ENCODE measurements at regions not wholly inside any gene's neighbourhood (a gene's known extent, or its start where the extent isn't known, plus 50 kb on each side); places are given as distances from the start of the nearest gene placed in this dataset.

- no peak for DNase-seq (ENCODE audit: low spot score)
Measured at GRCh38 chr14:96617635-96618034, 115.5 kb downstream of the PAPOLA start.

GRCh38 chr14:96622926-96623325, 120.7 kb downstream of the PAPOLA start:
- DNase-seq (ENCODE audit: low spot score): no peak

GRCh38 chr14:96623676-96624484, 121.7 kb downstream of the PAPOLA start:
- peak; percentile 34 for DNase-seq (ENCODE audit: low spot score)

GRCh38 chr14:96624661-96625425, 122.7 kb downstream of the PAPOLA start:
- peak; percentile 42 for DNase-seq (ENCODE audit: low spot score)

- no peak for DNase-seq (ENCODE audit: low spot score)
Measured at GRCh38 chr14:96625426-96625985, 123.3 kb downstream of the PAPOLA start.

- DNase-seq (ENCODE audit: low spot score): no peak
Measured at GRCh38 chr14:96626121-96626768, 124.1 kb downstream of the PAPOLA start.

GRCh38 chr14:96626916-96627315, 124.7 kb downstream of the PAPOLA start:
- no peak for DNase-seq (ENCODE audit: low spot score)

- DNase-seq (ENCODE audit: low spot score): peak; percentile 34
Measured at GRCh38 chr14:96627386-96627785, 125.2 kb downstream of the PAPOLA start.

- DNase-seq (ENCODE audit: low spot score): peak; percentile 38
Measured at GRCh38 chr14:96627811-96628775, 125.9 kb downstream of the PAPOLA start.

- no peak for DNase-seq (ENCODE audit: low spot score)
Measured at GRCh38 chr14:96629082-96629481, 126.9 kb downstream of the PAPOLA start.

- peak; percentile 50 for DNase-seq (ENCODE audit: low spot score)
Measured at GRCh38 chr14:96629558-96630222, 127.5 kb downstream of the PAPOLA start.

GRCh38 chr14:96630281-96630680, 128.1 kb downstream of the PAPOLA start:
- DNase-seq (ENCODE audit: low spot score): no peak

GRCh38 chr14:96631030-96631429, 128.8 kb downstream of the PAPOLA start:
- peak; percentile 26 for DNase-seq (ENCODE audit: low spot score)

GRCh38 chr14:96631621-96632362, 129.6 kb downstream of the PAPOLA start:
- peak; percentile 38 for DNase-seq (ENCODE audit: low spot score)

GRCh38 chr14:96632363-96632758, 130.2 kb downstream of the PAPOLA start:
- no peak for DNase-seq (ENCODE audit: low spot score)

GRCh38 chr14:96633096-96633495, 130.9 kb downstream of the PAPOLA start:
- DNase-seq (ENCODE audit: low spot score): no peak

GRCh38 chr14:96634481-96634880, 132.3 kb downstream of the PAPOLA start:
- no peak for DNase-seq (ENCODE audit: low spot score)

GRCh38 chr14:96634896-96635295, 132.7 kb downstream of the PAPOLA start:
- no peak for DNase-seq (ENCODE audit: low spot score)

GRCh38 chr14:96635850-96636249, 133.7 kb downstream of the PAPOLA start:
- no peak for DNase-seq (ENCODE audit: low spot score)

GRCh38 chr14:96637521-96637920, 135.3 kb downstream of the PAPOLA start:
- no peak for DNase-seq (ENCODE audit: low spot score)
